ENCODE measurements at regions not wholly inside any gene's neighbourhood (a gene's known extent, or its start where the extent isn't known, plus 50 kb on each side); places are given as distances from the start of the nearest gene placed in this dataset.

DNA sequence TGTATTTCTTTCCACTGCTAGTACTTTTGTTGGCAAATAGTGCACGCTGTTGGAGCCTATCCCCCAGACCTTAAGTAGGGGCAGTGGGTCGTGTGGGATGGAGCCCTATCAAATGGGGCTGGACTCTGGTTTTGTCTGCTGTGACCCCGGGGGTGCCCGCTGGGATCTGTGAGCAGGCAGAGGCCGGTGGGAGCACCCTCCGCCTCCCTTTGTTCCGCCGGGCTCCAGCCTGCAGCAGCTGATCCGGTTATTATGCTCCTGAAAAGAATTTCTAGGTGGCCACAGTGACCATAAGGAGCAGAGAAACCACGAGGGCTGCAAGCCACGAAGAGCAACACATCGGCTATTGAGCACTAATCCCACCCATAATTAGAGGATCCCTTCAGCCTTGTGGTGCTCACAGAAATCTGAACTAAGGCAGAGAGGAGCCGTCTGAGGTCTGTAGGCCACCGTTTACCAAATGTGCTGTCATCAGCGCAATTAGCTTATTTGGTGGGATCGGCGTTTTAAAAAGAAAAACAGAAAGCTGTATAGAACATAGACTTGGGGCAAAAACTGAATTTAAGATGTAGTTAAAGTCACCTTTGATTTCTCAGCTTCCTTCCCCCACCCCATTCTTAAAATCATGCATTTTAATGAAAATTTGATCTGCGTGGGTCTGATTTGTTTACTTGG, 598.3 kb upstream of the JAG1 start:
- intact Hi-C loops (cut with DNase I), result loop anchor here (10.0 kb wide), 1 partner anchor 837 kb away; the partner anchor contains the start of genes MKKS and SLX4IP
- DNase-seq (ENCODE audit: low spot score), result no peak

DNA sequence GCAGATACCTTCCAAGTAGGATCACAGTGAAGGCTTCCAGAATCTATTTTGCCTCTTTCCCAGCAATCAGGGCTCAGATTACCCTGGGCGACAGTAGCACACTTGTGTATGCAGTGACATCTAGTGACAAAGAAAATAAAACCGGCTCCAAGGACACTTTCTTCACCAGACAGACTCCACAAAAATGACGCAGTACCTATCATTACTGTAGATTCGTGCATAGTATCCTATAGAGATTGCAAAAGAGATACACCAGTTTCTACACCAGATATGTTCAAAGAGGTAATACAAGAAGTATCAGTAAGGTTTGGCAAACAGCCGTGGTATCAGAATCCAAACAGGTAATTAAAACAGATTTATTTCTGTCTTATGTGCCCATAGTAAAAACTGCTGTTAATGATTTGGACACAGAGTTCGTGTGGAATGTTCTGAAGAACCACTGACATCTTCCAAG, 600.4 kb upstream of the JAG1 start:
- intact Hi-C loops (cut with DNase I), result loop anchor here (2.0 to 10.0 kb wide), 2 partner anchors 721 to 839 kb away; partner anchors contain the start of genes MKKS and SLX4IP
- no peak for DNase-seq (ENCODE audit: low spot score)

DNA sequence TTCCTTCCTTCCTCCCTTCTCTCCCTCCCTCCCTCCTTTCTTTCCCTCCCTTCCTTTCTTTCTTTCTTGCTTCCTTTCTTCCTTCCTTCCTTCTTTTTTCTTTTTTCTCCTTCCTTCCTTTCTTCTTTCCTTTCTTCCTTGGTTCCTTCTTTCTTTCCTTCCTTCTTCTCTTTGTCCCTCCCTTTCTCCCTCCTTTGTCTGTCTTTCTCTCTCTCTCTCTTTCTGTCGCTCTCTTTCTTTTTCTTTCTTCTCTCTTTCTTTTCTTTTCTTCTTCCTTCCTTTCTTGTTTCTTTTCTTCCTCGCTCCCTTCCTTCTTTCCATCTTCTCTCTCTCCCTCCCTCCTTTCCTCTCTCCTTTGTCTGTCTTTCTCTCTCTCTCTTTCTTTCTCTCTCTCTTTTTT, 601.9 kb upstream of the JAG1 start:
- intact Hi-C loops (cut with DNase I), result loop anchor here (2.0 to 10.0 kb wide), 2 partner anchors 723 to 841 kb away; partner anchors contain the start of genes MKKS and SLX4IP
- DNase-seq (ENCODE audit: low spot score), result no peak

DNA sequence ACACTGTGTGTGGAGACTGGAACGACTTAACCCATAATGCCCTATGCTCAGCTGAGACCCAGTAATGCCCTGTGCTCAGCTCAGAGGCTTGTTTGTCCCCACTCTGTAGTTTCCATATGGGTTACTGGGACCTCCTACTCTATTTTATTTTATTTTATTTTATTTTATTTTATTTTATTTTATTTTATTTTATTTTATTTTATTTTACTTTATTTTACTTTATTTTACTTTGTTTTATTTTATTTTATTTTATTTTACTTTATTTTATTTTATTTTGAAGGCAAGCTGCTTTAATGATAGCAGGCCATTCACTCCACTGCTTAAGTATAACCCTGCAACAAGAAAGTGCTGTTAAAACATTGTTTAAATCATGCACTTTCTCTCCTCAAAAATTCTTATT, 603.4 kb upstream of the JAG1 start:
- intact Hi-C loops (cut with DNase I), result loop anchor here (10.0 kb wide), 1 partner anchor 842 kb away; the partner anchor contains the start of genes MKKS and SLX4IP
- no peak for DNase-seq (ENCODE audit: low spot score)

DNA sequence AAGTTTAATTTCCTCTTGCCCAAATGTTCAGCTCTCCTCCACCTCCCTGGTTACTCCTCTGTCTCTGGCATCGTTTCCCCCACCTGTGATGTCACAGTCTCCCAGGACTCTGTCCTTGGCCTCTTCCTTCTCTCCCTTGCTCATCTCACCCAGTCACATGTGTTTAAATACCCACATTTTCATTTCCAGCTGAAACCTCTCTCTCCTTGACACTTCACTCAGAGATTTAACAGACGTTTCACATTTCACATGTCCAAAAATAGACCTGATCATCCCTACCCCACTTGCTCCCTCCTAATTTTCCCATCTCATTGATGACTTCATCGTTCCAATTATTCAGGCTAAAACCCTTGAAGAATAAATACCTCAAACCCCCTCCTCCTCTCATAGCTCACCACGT, 604.1 kb upstream of the JAG1 start:
- no peak for DNase-seq (ENCODE audit: low spot score)
- intact Hi-C loops (cut with DNase I), result loop anchor here (10.0 kb wide), 1 partner anchor 843 kb away; the partner anchor contains the start of genes MKKS and SLX4IP

- intact Hi-C loops (cut with DNase I), result loop anchor here (10.0 kb wide), 1 partner anchor 844 kb away; the partner anchor contains the start of genes MKKS and SLX4IP
- DNase-seq (ENCODE audit: low spot score), result no peak
Measured at GRCh38 chr20:11278461-11278860, 604.7 kb upstream of the JAG1 start.

DNA sequence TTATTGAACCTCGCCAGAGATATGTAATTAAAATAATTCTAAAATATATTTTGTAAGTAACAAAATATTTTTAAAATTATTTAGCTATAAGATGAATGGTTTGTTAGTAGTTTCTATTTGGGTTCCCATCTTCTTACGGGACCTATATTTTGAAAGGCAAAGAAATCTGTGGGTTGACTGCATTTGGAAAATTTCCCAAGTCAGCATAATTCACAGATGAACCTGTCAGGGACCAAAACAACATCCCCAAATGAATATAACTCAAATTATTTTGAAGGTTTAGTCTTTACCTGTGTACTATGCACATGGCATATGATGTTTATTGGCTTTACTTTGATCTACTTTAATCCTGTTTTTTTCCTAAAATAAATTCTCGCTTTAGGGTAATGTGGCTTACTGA, 607.4 kb upstream of the JAG1 start:
- intact Hi-C loops (cut with DNase I), result no loop called here

DNA sequence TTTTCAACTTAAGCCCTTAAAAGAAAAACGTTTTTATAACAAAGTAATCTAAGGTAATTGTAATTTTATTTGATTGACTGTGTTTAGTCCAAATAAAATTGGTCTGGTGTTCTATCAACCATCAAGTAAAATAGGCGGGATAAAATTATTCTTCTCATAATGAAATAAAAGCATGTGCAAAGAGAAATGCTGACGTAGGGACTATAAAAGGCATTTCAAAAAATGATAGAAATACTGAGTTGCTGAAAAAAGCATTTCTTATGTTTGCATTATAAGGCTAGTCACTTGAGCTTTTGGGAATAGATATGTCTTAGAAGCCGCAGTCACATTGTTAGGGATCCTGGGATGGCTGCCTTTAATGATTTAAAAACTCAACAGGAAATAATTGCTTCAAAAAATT, 608.0 kb upstream of the JAG1 start:
- intact Hi-C loops (cut with DNase I), result no loop called here
- DNase-seq (ENCODE audit: low spot score), result no peak

More for the DNA sequence above, 607.4 kb upstream of the JAG1 start:
- no peak for DNase-seq (ENCODE audit: low spot score)

GRCh38 chr20:11287126-11287525, 613.3 kb upstream of the JAG1 start:
- intact Hi-C loops (cut with DNase I), result no loop called here
- no peak for DNase-seq (ENCODE audit: low spot score)

DNA sequence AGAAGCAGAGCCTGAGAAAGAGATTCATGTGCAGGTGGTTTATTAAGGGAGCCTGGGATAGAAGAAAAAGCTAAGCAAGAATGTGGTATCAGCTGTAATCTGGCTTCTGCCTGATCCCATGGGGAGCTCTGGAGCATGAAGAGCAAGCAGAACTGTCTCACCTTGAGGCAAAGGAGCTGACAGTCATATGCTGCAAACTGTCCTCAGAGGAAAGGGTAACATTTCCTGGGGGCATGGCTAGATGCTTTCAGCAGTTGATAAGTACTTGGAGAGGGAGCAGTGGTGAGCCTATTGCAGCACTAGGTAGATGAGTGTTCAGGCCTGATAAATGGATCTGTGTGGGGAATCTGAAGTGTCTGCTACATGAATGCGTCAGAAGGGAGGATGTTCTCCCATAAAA, 621.5 kb upstream of the BTBD3 start:
- intact Hi-C loops (cut with DNase I), result no loop called here
- no peak for DNase-seq (ENCODE audit: low spot score)

DNA sequence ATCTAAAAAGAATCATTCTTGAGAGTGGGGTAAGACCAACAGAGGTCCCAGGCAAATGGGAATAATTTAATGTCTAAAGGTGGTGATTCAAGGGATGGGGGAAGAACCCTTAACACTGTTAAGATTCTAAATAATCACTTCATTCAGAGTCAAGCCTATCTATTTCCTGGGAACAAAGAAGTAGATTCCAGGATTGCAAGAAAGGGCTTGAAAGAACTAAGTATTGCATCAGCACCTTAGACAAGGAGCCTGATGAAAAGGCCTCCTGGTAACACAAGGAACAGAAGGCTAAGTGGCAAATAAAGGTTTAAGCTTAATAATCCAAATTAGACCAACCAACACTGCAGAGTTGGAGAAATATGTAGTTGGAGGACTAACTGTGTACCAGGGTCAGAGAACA, 620.7 kb upstream of the BTBD3 start:
- no peak for DNase-seq (ENCODE audit: low spot score)
- intact Hi-C loops (cut with DNase I), result no loop called here

GRCh38 chr20:11301699-11302098, 616.0 kb upstream of the BTBD3 start:
- intact Hi-C loops (cut with DNase I), result no loop called here
- no peak for DNase-seq (ENCODE audit: low spot score)

GRCh38 chr20:11302436-11302835, 615.3 kb upstream of the BTBD3 start:
- intact Hi-C loops (cut with DNase I), result no loop called here
- DNase-seq (ENCODE audit: low spot score), result no peak

GRCh38 chr20:11304795-11305194, 612.9 kb upstream of the BTBD3 start:
- intact Hi-C loops (cut with DNase I), result no loop called here
- no peak for DNase-seq (ENCODE audit: low spot score)

DNA sequence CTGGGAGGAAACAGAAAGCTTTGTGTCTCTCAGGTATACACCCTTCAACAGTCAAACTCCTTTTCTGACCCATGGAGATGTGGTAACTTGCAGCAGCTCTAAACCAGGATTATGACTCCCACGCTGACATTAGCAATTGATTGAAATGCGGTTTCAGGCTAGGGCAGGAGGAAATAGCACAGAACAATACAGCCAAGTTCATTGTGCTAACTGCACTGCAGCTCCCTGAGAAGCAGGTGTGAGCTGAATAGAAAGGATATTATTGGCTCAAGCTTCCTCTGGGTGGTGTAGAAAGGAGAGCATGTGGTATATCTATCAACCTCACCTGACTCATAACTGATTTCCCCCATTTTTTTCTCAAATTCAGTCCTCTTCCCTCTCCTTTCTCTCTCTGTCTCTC, 612.3 kb upstream of the BTBD3 start:
- intact Hi-C loops (cut with DNase I), result no loop called here
- no peak for DNase-seq (ENCODE audit: low spot score)

GRCh38 chr20:11311659-11312224, 606.0 kb upstream of the BTBD3 start:
- intact Hi-C loops (cut with DNase I), result no loop called here
- DNase-seq (ENCODE audit: low spot score), result no peak

GRCh38 chr20:11315525-11315924, 602.2 kb upstream of the BTBD3 start:
- no peak for DNase-seq (ENCODE audit: low spot score)
- intact Hi-C loops (cut with DNase I), result no loop called here

GRCh38 chr20:11316244-11316643, 601.4 kb upstream of the BTBD3 start:
- no peak for DNase-seq (ENCODE audit: low spot score)
- intact Hi-C loops (cut with DNase I), result no loop called here

DNA sequence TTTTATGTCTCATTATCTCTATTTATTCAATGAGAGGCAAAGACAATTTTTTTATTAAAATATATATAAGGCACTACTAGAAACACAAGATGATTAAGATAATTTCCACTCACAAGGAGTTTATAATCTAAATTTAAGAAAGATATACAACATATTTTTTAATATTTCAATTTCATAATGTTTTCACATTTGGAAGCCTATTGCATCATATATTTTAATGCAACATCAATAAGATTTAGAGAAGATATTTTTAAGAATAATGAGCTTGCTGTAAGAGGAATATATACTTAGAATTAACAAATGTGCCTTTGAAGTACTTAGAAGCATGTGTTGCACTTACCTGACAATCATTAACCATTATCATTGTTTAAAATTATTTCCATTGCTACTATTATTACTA, 597.7 kb upstream of the BTBD3 start:
- intact Hi-C loops (cut with DNase I), result no loop called here
- no peak for DNase-seq (ENCODE audit: low spot score)

- intact Hi-C loops (cut with DNase I), result no loop called here
- DNase-seq (ENCODE audit: low spot score), result no peak
Measured at GRCh38 chr20:11323816-11324215, 593.9 kb upstream of the BTBD3 start.

DNA sequence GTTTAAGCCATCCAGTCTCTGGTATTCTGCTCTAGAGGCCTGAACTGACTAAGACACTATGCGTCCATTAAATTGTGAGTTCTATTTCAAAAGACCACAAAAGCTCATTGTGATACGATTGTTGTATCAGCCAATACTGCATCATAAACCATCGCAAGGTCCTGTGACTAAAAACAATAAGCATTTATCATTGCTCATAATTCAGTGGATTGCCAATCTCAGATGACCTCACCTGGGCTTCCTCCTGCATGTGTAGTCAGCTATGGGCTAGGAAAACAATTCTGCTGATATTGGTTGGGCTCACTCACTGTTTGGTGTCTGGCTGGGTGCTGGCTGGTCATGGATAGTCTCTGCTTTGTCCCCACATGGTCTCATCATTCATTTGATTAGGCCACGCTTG, 592.7 kb upstream of the BTBD3 start:
- intact Hi-C loops (cut with DNase I), result no loop called here
- DNase-seq (ENCODE audit: low spot score), result no peak

Measured in cardiac septum (tissue), 1 donor.